Kidney epithelial cell (primary cell): ENCODE measurements at regions not wholly inside any gene's neighbourhood (a gene's known extent, or its start where the extent isn't known, plus 50 kb on each side); places are given as distances from the start of the nearest gene placed in this dataset.

Source experiments
- DNase-seq: peaks from one replicate; pipeline ENCODE4 v3.0.0-alpha.2; 2010; ENCODE audit warnings: low read depth
- H3K27me3 ChIP-seq: 2 replicates; pipeline ENCODE4 v1.6.0; 2011; ENCODE audit warnings: low read length; ENCODE audit not compliant: control insufficient read depth, insufficient read depth
- H3K36me3 ChIP-seq: 2 replicates; pipeline ENCODE4 v1.5.1; 2011; ENCODE audit warnings: low read length; ENCODE audit not compliant: control insufficient read depth, insufficient read depth
- H3K4me3 ChIP-seq: 2 replicates; pipeline ENCODE4 v1.5.1; 2011; ENCODE audit warnings: low read depth, mild to moderate bottlenecking, control low read depth, low read length
- CTCF ChIP-seq: IDR thresholded peaks from 2 replicates; pipeline ENCODE4 v1.5.1; 2011; ENCODE audit warnings: mild to moderate bottlenecking, moderate library complexity, low read length, control low read depth, inconsistent platforms; ENCODE audit not compliant: insufficient read depth, poor library complexity, severe bottlenecking

- no peak overlapping the region for H3K4me3 ChIP-seq
- H3K36me3 ChIP-seq = no peaks in the 10 kb centered on the region
- no peak for DNase-seq
- no peak for TF ChIP-seq CTCF
- no peaks in the 10 kb centered on the region for H3K27me3 ChIP-seq
Measured at GRCh38 chr10:59000162-59000825, 176.1 kb upstream of the PHYHIPL start.

- no peaks in the 10 kb centered on the region for H3K27me3 ChIP-seq
- no peak for DNase-seq
- H3K36me3 ChIP-seq = no peaks in the 10 kb centered on the region
- no peak for TF ChIP-seq CTCF
- H3K4me3 ChIP-seq = no peak overlapping the region
Measured at GRCh38 chr10:59002011-59002410, 174.4 kb upstream of the PHYHIPL start.

GRCh38 chr10:59003203-59003602, 173.2 kb upstream of the PHYHIPL start:
- no peak overlapping the region for H3K4me3 ChIP-seq
- no peaks in the 10 kb centered on the region for H3K27me3 ChIP-seq
- no peaks in the 10 kb centered on the region for H3K36me3 ChIP-seq
- DNase-seq = no peak
- no peak for TF ChIP-seq CTCF

- no peak for TF ChIP-seq CTCF
- Histone ChIP-seq H3K4me3 (no peak overlapping the region), H3K27me3 (no peaks in the 10 kb centered on the region), H3K36me3 (no peaks in the 10 kb centered on the region)
- DNase-seq = no peak
Measured at GRCh38 chr10:59004392-59004791, 172.1 kb upstream of the PHYHIPL start.

- TF ChIP-seq CTCF = no peak
- peak; percentile 75 for DNase-seq
- H3K36me3 ChIP-seq = no peaks in the 10 kb centered on the region
- no peaks in the 10 kb centered on the region for H3K27me3 ChIP-seq
- no peak overlapping the region for H3K4me3 ChIP-seq
Measured at GRCh38 chr10:59006511-59007306, 169.7 kb upstream of the PHYHIPL start.
